CD4-positive, alpha-beta memory T cell (primary cell): ENCODE measurements at regions not wholly inside any gene's neighbourhood (a gene's known extent, or its start where the extent isn't known, plus 50 kb on each side); places are given as distances from the start of the nearest gene placed in this dataset.
A peak's percentile ranks its signal among the peaks of the same experiment; 100 is the strongest.

Experiments
- CTCF ChIA-PET: fragments of 350-600 bp; sonication (Branson Sonifier 250); formaldehyde crosslinking; loops from one replicate; lab custom pipeline; 2021; ENCODE audit warnings: inconsistent platforms; ENCODE audit not compliant: partially characterized antibody; lab: Charles Lee
- POLR2A ChIA-PET: fragments of 350-600 bp; sonication (Branson Sonifier 250); formaldehyde crosslinking; loops from one replicate; lab custom pipeline; 2021; ENCODE audit not compliant: partially characterized antibody; lab: Charles Lee
- DNase-seq, 5 donors: peaks; one replicate each; pipeline versions ENCODE4 v3.0.0 to v3.0.0-alpha.2; 2020 to 2022; ENCODE audit warnings: mixed read lengths in 1 of 5
- H3K27ac ChIP-seq: one replicate; pipeline ENCODE4 v1.7.0; 2013; ENCODE audit warnings: low read depth, low read length
- H3K27me3 ChIP-seq: 2 replicates; pipeline ENCODE4 v1.7.0; 2013; ENCODE audit warnings: mild to moderate bottlenecking, low read length, moderate library complexity; ENCODE audit not compliant: insufficient read depth
- H3K36me3 ChIP-seq: 2 replicates; pipeline ENCODE4 v1.7.0; 2013; ENCODE audit warnings: mild to moderate bottlenecking, low read length, moderate library complexity; ENCODE audit not compliant: insufficient read depth
- H3K4me1 ChIP-seq: 2 replicates; pipeline ENCODE4 v1.7.0; 2013; ENCODE audit warnings: mild to moderate bottlenecking, low read length, moderate library complexity; ENCODE audit not compliant: insufficient read depth
- H3K4me3 ChIP-seq, 2 donors: one replicate each; pipeline ENCODE4 v1.7.0; 2013; ENCODE audit warnings: low read length in 2 of 2, mild to moderate bottlenecking in 1 of 2
- H3K9me3 ChIP-seq, 2 donors: one replicate each; pipeline ENCODE4 v1.7.0; 2013; ENCODE audit warnings: low read length in 2 of 2, control low read depth in 1 of 2; ENCODE audit not compliant: control insufficient read depth in 1 of 2
- H3K27ac Mint-ChIP-seq, 7 donors: one replicate each; pipeline ENCODE4 v1.8.0; 2020 to 2021; ENCODE audit warnings: mixed read lengths in 7 of 7, mild to moderate bottlenecking in 6 of 7, inconsistent platforms in 3 of 7, moderate library complexity in 3 of 7
- H3K27me3 Mint-ChIP-seq, 2 donors: one replicate each; pipeline ENCODE4 v1.8.0; 2020 to 2021; ENCODE audit warnings: mixed read lengths in 2 of 2
- H3K36me3 Mint-ChIP-seq, 2 donors: one replicate each; pipeline ENCODE4 v1.8.0; 2020 to 2021; ENCODE audit warnings: mixed read lengths in 2 of 2, inconsistent platforms in 1 of 2, mild to moderate bottlenecking in 1 of 2
- H3K4me1 Mint-ChIP-seq, 4 donors: one replicate each; pipeline ENCODE4 v1.8.0; 2020 to 2021; ENCODE audit warnings: mixed read lengths in 4 of 4, mild to moderate bottlenecking in 1 of 4
- H3K4me3 Mint-ChIP-seq, 8 donors: one replicate each; pipeline ENCODE4 v1.8.0; 2020 to 2021; ENCODE audit warnings: mixed read lengths in 8 of 8, mild to moderate bottlenecking in 7 of 8, moderate library complexity in 6 of 8, inconsistent platforms in 3 of 8
- H3K9me3 Mint-ChIP-seq, 8 donors: one replicate each; pipeline ENCODE4 v1.8.0; 2020 to 2021; ENCODE audit warnings: mixed read lengths in 8 of 8, mild to moderate bottlenecking in 5 of 8, inconsistent platforms in 3 of 8, moderate library complexity in 1 of 8
- intact Hi-C: fragments of 100-400 bp; cut with micrococcal nuclease; formaldehyde crosslinking; loops from one replicate; pipeline ENCODE4 v1.15.1; 2023

- H3K4me3 ChIP-seq, result no peak overlapping the region
- H3K36me3 Mint-ChIP-seq, result no peaks in the 10 kb centered on the region
- no peaks in the 10 kb centered on the region for H3K36me3 ChIP-seq
- H3K4me1 ChIP-seq, result no peaks in the 10 kb centered on the region
- no peaks in the 10 kb centered on the region for H3K9me3 ChIP-seq
- H3K27ac ChIP-seq, result no peak overlapping the region
- no peaks in the 10 kb centered on the region for H3K4me1 Mint-ChIP-seq
- peaks cover 0 to 24% (median 8%) of the 10 kb centered on the region in 8 donors for H3K9me3 Mint-ChIP-seq
- CTCF ChIA-PET, result no interaction called here
- no peak overlapping the region for H3K4me3 Mint-ChIP-seq
- no peaks in the 10 kb centered on the region for H3K27me3 Mint-ChIP-seq
- H3K27me3 ChIP-seq, result no peaks in the 10 kb centered on the region
- intact Hi-C loops, result no loop called here
- DNase-seq, result no peak
- POLR2A ChIA-PET, result no interaction called here
- H3K27ac Mint-ChIP-seq, result no peak overlapping the region
Measured at GRCh38 chr2:103365071-103365470, 603.2 kb downstream of the TMEM182 start.

- no peaks in the 10 kb centered on the region for H3K27me3 Mint-ChIP-seq
- POLR2A ChIA-PET, result no interaction called here
- Histone ChIP-seq H3K9me3 (no peaks in the 10 kb centered on the region), H3K4me1 (no peaks in the 10 kb centered on the region), H3K27me3 (no peaks in the 10 kb centered on the region), H3K4me3 (no peak overlapping the region), H3K27ac (no peak overlapping the region), H3K36me3 (no peaks in the 10 kb centered on the region)
- intact Hi-C loops, result no loop called here
- no peak for DNase-seq
- CTCF ChIA-PET, result no interaction called here
- H3K4me3 Mint-ChIP-seq, result no peak overlapping the region
- H3K9me3 Mint-ChIP-seq, result peaks cover 2 to 17% (median 5%) of the 10 kb centered on the region in 8 donors
- no peaks in the 10 kb centered on the region for H3K36me3 Mint-ChIP-seq
- no peaks in the 10 kb centered on the region for H3K4me1 Mint-ChIP-seq
- no peak overlapping the region for H3K27ac Mint-ChIP-seq
Measured at GRCh38 chr2:103367877-103368276, 606.0 kb downstream of the TMEM182 start.

GRCh38 chr2:103383541-103383940 is 621.7 kb downstream of the TMEM182 start:
- Mint-ChIP-seq H3K4me1 (no peaks in the 10 kb centered on the region), H3K27me3 (no peaks in the 10 kb centered on the region), H3K4me3 (no peak overlapping the region), H3K36me3 (no peaks in the 10 kb centered on the region), H3K9me3 (peaks cover 0 to 32% (median 17%) of the 10 kb centered on the region in 8 donors), H3K27ac (peak overlapping the region in 1 of 7 donors; percentile 32)
- Histone ChIP-seq H3K36me3 (no peaks in the 10 kb centered on the region), H3K9me3 (no peaks in the 10 kb centered on the region), H3K27me3 (no peaks in the 10 kb centered on the region), H3K4me1 (no peaks in the 10 kb centered on the region), H3K27ac (no peak overlapping the region), H3K4me3 (no peak overlapping the region)
- intact Hi-C loops, result no loop called here
- ChIA-PET POLR2A (no interaction called here), CTCF (no interaction called here)
- no peak for DNase-seq

GRCh38 chr2:103386872-103387271 is 625.0 kb downstream of the TMEM182 start:
- H3K4me3 ChIP-seq, result no peak overlapping the region
- no peak for DNase-seq
- POLR2A ChIA-PET, result no interaction called here
- no peaks in the 10 kb centered on the region for H3K27me3 ChIP-seq
- Mint-ChIP-seq H3K4me1 (no peaks in the 10 kb centered on the region), H3K27me3 (no peaks in the 10 kb centered on the region), H3K36me3 (no peaks in the 10 kb centered on the region), H3K9me3 (peaks cover 0 to 21% (median 8%) of the 10 kb centered on the region in 8 donors), H3K27ac (no peak overlapping the region), H3K4me3 (no peak overlapping the region)
- CTCF ChIA-PET, result no interaction called here
- no peaks in the 10 kb centered on the region for H3K36me3 ChIP-seq
- no peaks in the 10 kb centered on the region for H3K9me3 ChIP-seq
- intact Hi-C loops, result no loop called here
- no peaks in the 10 kb centered on the region for H3K4me1 ChIP-seq
- H3K27ac ChIP-seq, result no peak overlapping the region

GRCh38 chr2:103387888-103388287 is 626.1 kb downstream of the TMEM182 start:
- DNase-seq, result no peak
- Histone ChIP-seq H3K27me3 (no peaks in the 10 kb centered on the region), H3K9me3 (no peaks in the 10 kb centered on the region), H3K27ac (no peak overlapping the region), H3K4me1 (no peaks in the 10 kb centered on the region), H3K4me3 (no peak overlapping the region), H3K36me3 (no peaks in the 10 kb centered on the region)
- Mint-ChIP-seq H3K27ac (no peak overlapping the region), H3K36me3 (no peaks in the 10 kb centered on the region), H3K27me3 (no peaks in the 10 kb centered on the region), H3K9me3 (peaks cover 0 to 17% (median 6%) of the 10 kb centered on the region in 8 donors), H3K4me1 (no peaks in the 10 kb centered on the region), H3K4me3 (no peak overlapping the region)
- CTCF ChIA-PET, result no interaction called here
- POLR2A ChIA-PET, result no interaction called here
- intact Hi-C loops, result no loop called here

- no peak for DNase-seq
- intact Hi-C loops, result no loop called here
- CTCF ChIA-PET, result no interaction called here
- no peaks in the 10 kb centered on the region for H3K4me1 Mint-ChIP-seq
- POLR2A ChIA-PET, result no interaction called here
- no peak overlapping the region for H3K27ac Mint-ChIP-seq
- Histone ChIP-seq H3K36me3 (no peaks in the 10 kb centered on the region), H3K4me1 (no peaks in the 10 kb centered on the region), H3K27me3 (no peaks in the 10 kb centered on the region), H3K27ac (no peak overlapping the region), H3K4me3 (no peak overlapping the region), H3K9me3 (no peaks in the 10 kb centered on the region)
- no peaks in the 10 kb centered on the region for H3K36me3 Mint-ChIP-seq
- peaks cover 3 to 17% (median 10%) of the 10 kb centered on the region in 8 donors for H3K9me3 Mint-ChIP-seq
- H3K27me3 Mint-ChIP-seq, result no peaks in the 10 kb centered on the region
- no peak overlapping the region for H3K4me3 Mint-ChIP-seq
Measured at GRCh38 chr2:103396152-103396551, 634.3 kb downstream of the TMEM182 start.

GRCh38 chr2:103401621-103402020 is 639.8 kb downstream of the TMEM182 start:
- peaks cover 0 to 18% (median 10%) of the 10 kb centered on the region in 8 donors for H3K9me3 Mint-ChIP-seq
- ChIA-PET CTCF (no interaction called here), POLR2A (no interaction called here)
- H3K27me3 Mint-ChIP-seq, result no peaks in the 10 kb centered on the region
- Histone ChIP-seq H3K4me3 (no peak overlapping the region), H3K36me3 (no peaks in the 10 kb centered on the region), H3K27me3 (no peaks in the 10 kb centered on the region), H3K4me1 (no peaks in the 10 kb centered on the region), H3K9me3 (no peaks in the 10 kb centered on the region), H3K27ac (no peak overlapping the region)
- no peak overlapping the region for H3K4me3 Mint-ChIP-seq
- H3K27ac Mint-ChIP-seq, result no peak overlapping the region
- no peak for DNase-seq
- intact Hi-C loops, result no loop called here
- no peaks in the 10 kb centered on the region for H3K36me3 Mint-ChIP-seq
- H3K4me1 Mint-ChIP-seq, result no peaks in the 10 kb centered on the region

GRCh38 chr2:103402336-103402735 is 640.5 kb downstream of the TMEM182 start:
- Mint-ChIP-seq H3K9me3 (peaks cover 0 to 18% (median 9%) of the 10 kb centered on the region in 8 donors), H3K4me1 (no peaks in the 10 kb centered on the region), H3K27me3 (no peaks in the 10 kb centered on the region), H3K4me3 (no peak overlapping the region), H3K36me3 (no peaks in the 10 kb centered on the region), H3K27ac (no peak overlapping the region)
- CTCF ChIA-PET, result no interaction called here
- intact Hi-C loops, result no loop called here
- Histone ChIP-seq H3K9me3 (no peaks in the 10 kb centered on the region), H3K36me3 (no peaks in the 10 kb centered on the region), H3K4me1 (no peaks in the 10 kb centered on the region), H3K27ac (no peak overlapping the region), H3K27me3 (no peaks in the 10 kb centered on the region), H3K4me3 (no peak overlapping the region)
- POLR2A ChIA-PET, result no interaction called here
- no peak for DNase-seq
